Rectal smooth muscle tissue (tissue), 1 donor: ENCODE measurements at regions not wholly inside any gene's neighbourhood (a gene's known extent, or its start where the extent isn't known, plus 50 kb on each side); places are given as distances from the start of the nearest gene placed in this dataset.
"Not testable (repeated sequence)": the region's sequence is repeated elsewhere in the genome, so short reads cannot be mapped to it uniquely, and the experiment has no call there.

Experiments
- H3K27ac ChIP-seq: one replicate; pipeline ENCODE4 v1.7.0; 2013; ENCODE audit warnings: low read depth, low read length, inconsistent platforms
- H3K27me3 ChIP-seq: one replicate; pipeline ENCODE4 v1.7.0; 2013; ENCODE audit warnings: low read length; ENCODE audit not compliant: control insufficient read depth, insufficient read depth
- H3K36me3 ChIP-seq: one replicate; pipeline ENCODE4 v1.7.0; 2013; ENCODE audit warnings: low read length; ENCODE audit not compliant: control insufficient read depth, insufficient read depth
- H3K4me1 ChIP-seq: one replicate; pipeline ENCODE4 v1.7.0; 2013; ENCODE audit warnings: low read length; ENCODE audit not compliant: control insufficient read depth, insufficient read depth
- H3K4me3 ChIP-seq: one replicate; pipeline ENCODE4 v1.7.0; 2013; ENCODE audit warnings: low read length
- H3K9ac ChIP-seq: one replicate; pipeline ENCODE4 v1.7.0; 2013; ENCODE audit warnings: low read length

DNA sequence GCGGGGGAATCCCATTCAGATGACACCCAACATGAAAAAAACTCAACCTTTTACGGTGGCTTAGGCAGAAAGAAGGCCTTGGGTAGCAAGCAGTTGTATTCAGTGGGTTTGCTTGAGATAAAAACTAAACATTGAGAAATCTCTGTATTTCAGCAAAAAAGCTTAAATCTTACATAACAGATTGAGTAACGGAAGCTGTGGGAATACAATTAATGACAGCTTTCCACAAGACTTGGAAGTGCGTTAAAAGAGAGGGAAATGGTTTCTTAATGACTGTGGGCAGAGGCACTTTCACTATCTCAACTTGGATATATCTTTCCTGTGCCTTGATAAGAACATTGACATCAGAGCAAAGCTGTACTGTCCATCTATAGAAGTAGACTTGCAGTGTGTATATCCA is 418.5 kb upstream of the HS3ST1 start:
- no peak overlapping the region for H3K4me3 ChIP-seq
- H3K9ac ChIP-seq, result no peak overlapping the region
- no peaks in the 10 kb centered on the region for H3K27me3 ChIP-seq
- H3K4me1 ChIP-seq, result no peaks in the 10 kb centered on the region
- H3K27ac ChIP-seq, result no peak overlapping the region
- no peaks in the 10 kb centered on the region for H3K36me3 ChIP-seq

DNA sequence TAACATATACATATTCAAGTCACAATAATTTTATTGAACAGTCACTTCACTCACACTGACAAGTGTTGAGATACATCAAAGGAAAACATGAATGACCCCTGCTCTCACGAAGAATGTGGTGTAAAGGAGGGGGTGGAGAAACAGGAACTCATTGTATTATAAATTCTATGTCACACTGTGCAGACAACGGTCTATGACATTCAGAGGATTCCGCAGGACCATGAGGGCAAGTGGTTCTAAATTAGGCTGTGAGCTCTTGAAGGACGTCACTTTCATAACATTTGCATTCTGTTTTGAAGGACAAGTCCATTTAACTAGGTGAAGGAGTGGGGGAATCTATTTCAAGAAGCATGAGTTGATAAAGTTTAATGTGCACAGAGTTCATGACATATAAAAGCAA is 415.2 kb upstream of the HS3ST1 start:
- no peak overlapping the region for H3K4me3 ChIP-seq
- no peak overlapping the region for H3K9ac ChIP-seq
- no peak overlapping the region for H3K27ac ChIP-seq
- H3K4me1 ChIP-seq, result no peaks in the 10 kb centered on the region
- H3K36me3 ChIP-seq, result no peaks in the 10 kb centered on the region
- H3K27me3 ChIP-seq, result no peaks in the 10 kb centered on the region

DNA sequence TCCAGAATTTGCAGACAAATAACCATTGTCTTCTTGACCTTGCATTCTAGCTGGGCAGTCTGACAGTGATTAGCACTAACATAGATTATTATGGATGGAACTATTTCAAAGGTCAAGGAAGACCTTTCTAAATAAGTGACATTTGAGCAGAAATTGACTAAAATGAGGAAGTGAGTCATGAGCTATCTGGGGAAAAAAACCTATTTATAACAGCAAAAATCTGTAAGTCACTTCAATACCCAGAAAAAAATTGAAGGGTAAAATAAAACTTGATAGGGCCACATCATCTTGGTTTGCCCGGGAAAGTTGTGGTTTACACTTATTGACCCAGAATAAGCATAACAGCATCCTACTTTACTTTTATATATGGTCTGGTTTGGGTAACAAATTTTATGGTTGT is 414.6 kb upstream of the HS3ST1 start:
- Histone ChIP-seq H3K27me3 (no peaks in the 10 kb centered on the region), H3K9ac (no peak overlapping the region), H3K4me1 (no peaks in the 10 kb centered on the region), H3K4me3 (no peak overlapping the region), H3K27ac (no peak overlapping the region), H3K36me3 (no peaks in the 10 kb centered on the region)

DNA sequence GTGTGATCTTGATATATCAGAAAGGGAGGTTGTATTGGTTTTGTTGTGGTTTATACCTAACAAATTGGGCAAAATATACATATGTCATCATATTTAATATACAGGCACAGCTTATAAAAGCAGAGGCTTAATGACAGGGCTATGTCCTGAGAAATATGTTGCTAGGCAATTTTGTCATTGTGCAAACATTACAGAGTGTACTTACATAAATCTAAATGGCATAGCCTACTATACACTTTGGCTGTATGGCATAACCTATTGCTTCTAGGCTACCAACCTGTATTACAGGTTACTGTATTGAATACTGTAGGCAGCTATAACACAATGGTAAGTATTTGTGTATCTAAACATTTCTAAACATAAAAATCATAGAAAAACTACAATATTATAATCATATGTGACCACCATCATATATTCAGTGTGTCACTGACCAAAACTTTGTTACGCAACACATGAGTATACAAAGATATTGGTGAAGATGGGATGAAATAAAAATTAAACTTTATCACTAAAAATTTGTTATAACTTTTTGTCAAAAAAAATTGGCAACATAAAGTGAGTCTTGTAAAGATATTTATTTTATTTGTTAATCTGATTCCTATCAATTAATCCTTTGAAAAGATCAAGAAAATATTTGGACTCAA is 414.0 kb upstream of the HS3ST1 start:
- Histone ChIP-seq H3K4me3 (no peak overlapping the region), H3K36me3 (no peaks in the 10 kb centered on the region), H3K27ac (no peak overlapping the region), H3K27me3 (no peaks in the 10 kb centered on the region), H3K9ac (no peak overlapping the region), H3K4me1 (no peaks in the 10 kb centered on the region)

DNA sequence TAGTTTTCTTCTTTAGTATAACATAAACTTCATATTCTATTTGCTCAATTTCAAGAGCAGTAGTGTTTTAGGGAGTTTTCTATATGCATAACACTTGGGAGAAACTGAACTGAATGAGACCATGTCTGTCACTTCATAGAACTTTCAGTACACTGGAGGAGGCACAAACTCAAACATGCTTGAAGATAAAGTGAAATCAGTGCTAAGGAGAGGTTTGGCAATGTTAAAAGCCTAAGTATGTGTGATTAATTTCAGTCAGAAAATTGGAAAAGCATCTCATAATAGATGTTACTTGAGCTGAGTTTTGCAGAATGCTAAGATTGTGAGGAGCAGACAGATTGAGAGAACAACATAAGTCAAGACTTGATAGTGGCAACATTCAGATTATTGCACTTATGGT is 411.2 kb upstream of the HS3ST1 start:
- Histone ChIP-seq H3K4me3 (no peak overlapping the region), H3K27me3 (no peaks in the 10 kb centered on the region), H3K27ac (no peak overlapping the region), H3K9ac (no peak overlapping the region), H3K36me3 (no peaks in the 10 kb centered on the region), H3K4me1 (no peaks in the 10 kb centered on the region)

DNA sequence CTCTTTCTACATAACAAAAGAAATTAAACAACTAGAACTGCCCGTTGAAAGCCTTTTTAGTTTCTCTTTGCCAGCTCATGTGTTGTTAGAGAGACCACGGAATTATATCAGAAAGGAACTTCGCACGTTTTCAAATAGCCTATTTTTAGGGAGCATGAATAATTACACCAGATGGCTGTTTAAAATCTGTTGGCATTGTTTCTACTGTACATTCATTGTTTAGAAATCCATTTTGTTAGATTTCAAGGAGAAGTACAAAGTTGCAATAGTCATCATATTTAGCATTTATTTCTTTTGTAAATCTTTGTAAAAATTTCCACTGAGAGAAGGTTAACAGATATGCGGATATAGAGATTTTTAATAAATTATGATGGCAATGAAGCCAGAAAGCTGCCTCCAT is 403.0 kb upstream of the HS3ST1 start:
- Histone ChIP-seq H3K27ac (no peak overlapping the region), H3K27me3 (no peaks in the 10 kb centered on the region), H3K9ac (no peak overlapping the region), H3K4me1 (no peaks in the 10 kb centered on the region), H3K36me3 (no peaks in the 10 kb centered on the region), H3K4me3 (no peak overlapping the region)

DNA sequence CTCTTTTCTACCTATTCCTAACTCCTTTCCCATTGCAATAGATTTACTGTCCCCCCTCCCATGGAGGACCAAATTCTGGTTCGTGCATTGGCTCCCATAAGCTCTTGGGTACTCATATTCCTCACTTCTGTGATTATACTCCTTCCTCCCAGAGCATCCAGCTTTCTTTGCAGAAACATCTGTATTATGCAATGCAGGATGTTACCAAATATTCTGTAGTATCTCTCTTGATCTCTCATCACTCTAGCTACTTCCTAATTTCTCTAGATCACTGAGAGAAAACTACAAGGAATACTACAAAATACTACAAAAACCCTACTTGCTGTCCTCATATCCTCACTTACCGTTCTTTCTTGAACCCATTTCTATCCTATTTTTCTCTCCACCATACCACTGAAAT is 395.9 kb upstream of the HS3ST1 start:
- no peak overlapping the region for H3K27ac ChIP-seq
- H3K4me3 ChIP-seq, result no peak overlapping the region
- no peaks in the 10 kb centered on the region for H3K4me1 ChIP-seq
- H3K9ac ChIP-seq, result no peak overlapping the region
- no peaks in the 10 kb centered on the region for H3K36me3 ChIP-seq
- no peaks in the 10 kb centered on the region for H3K27me3 ChIP-seq

DNA sequence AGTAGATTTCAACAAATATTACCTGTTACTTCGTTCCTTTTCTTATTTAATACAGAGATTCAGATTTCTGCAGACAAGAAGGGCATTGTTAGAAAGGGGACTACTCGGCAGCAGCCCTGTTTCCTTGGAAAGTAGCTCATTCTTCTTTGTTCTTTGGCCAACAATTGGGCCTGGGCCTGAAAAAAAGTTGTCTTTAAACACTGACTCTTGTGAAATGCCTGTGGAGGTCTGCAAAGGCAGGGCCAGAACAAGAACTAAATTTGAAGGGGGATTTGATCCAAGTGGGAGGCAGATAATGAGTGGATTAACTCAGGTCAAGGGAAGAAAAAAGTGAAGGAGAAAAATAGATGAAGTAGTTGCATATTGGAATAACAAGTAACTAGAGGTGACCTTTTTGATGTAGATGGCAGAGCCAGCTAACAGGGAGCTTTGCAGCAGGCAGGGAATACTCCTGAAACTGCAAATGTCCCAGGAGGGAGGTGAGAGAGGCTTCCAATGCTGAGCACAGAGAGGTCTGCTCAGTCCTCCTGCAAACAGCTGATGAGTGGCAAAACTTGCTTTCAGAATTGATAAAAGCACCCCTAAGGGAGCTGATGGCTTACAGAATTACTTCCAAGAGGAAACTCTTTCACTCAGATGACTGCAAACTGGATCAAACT is 393.2 kb upstream of the HS3ST1 start:
- H3K27ac ChIP-seq, result no peak overlapping the region
- H3K27me3 ChIP-seq, result no peaks in the 10 kb centered on the region
- H3K36me3 ChIP-seq, result no peaks in the 10 kb centered on the region
- H3K4me1 ChIP-seq, result no peaks in the 10 kb centered on the region
- H3K4me3 ChIP-seq, result no peak overlapping the region
- H3K9ac ChIP-seq, result no peak overlapping the region

DNA sequence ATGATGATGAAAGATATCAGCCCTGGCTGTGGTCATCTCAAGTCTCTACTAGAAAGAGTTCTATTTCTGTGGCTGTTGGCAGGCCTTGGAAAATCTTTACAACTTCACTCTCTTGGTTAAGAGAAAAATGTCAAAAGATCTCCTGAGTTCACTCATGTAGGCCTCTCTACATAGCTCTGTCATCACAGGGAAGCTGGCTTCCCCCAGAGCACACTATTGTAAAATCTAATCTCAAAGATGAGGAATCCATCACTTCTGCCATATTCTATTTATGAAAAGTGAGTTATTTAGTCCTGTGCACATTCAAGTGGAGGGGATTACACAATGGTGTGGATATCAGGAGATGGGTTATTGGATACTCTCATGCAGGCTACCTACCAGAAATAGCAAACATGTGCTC is 388.4 kb upstream of the HS3ST1 start:
- H3K27ac ChIP-seq, result no peak overlapping the region
- no peaks in the 10 kb centered on the region for H3K36me3 ChIP-seq
- no peaks in the 10 kb centered on the region for H3K27me3 ChIP-seq
- no peak overlapping the region for H3K9ac ChIP-seq
- H3K4me1 ChIP-seq, result no peaks in the 10 kb centered on the region
- H3K4me3 ChIP-seq, result no peak overlapping the region

DNA sequence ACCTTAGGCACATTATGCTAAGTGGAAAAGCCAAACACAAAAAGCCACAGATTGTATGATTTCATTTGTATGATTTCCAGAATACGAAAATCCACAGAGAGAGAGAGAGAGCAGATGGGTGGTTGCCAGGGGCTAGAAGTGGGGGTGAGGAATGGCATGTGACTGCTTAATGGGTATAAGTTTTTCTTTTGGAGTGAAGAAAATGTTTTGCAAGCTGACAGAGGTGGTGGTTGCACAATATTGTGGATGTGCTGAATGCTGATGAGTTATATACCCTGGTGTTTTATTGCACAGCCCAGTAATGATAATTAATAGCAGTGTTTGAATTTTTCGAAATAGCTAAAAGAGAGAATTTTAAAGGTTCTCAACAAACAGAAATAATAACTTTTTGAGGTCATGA is 386.1 kb upstream of the HS3ST1 start:
- no peaks in the 10 kb centered on the region for H3K36me3 ChIP-seq
- no peaks in the 10 kb centered on the region for H3K27me3 ChIP-seq
- H3K4me1 ChIP-seq, result no peaks in the 10 kb centered on the region
- H3K4me3 ChIP-seq, result no peak overlapping the region
- H3K27ac ChIP-seq, result no peak overlapping the region
- H3K9ac ChIP-seq, result no peak overlapping the region

DNA sequence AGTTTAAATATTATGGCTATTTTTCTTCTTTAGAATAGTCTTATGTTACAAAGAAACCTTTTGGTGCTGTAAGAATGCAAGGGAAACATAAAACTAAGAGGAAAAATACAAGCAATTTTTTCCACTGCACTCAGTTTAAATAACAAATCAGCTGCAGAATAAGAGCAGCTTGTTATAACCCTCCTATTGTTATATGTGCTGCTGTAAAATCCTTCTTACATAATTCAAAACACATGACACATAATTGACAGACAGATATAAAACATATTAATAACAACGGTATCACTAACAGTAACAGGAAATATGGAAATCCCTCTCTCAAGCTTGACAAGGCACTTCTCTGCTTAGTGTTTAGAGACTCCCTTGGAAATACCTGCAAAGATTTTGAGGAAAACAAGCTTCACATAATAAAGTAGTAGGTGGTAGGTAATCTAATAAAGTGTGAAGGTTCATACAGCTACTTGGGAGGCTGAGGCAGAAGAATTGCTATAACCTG is 385.3 kb upstream of the HS3ST1 start:
- Histone ChIP-seq H3K4me3 (no peak overlapping the region), H3K9ac (no peak overlapping the region), H3K27me3 (no peaks in the 10 kb centered on the region), H3K4me1 (no peaks in the 10 kb centered on the region), H3K27ac (no peak overlapping the region), H3K36me3 (no peaks in the 10 kb centered on the region)

DNA sequence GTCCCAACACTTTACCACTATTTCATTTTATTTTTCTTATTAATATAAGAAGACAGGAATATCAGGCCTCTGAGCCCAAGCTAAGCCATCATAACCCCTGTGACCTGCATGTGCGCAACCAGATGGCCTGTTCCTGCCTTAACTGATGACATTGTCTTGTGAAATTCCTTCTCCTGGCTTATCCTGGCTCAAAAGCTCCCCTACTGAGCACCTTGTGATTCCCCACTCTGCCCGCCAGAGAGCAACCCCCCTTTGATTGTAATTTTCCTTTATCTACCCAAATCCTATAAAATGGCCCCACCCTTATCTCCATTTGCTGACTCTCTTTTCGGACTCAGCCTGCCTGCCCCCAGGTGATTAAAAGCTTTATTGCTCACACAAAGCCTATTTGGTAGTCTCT is 382.8 kb upstream of the HS3ST1 start:
- not testable (repeated sequence) for H3K9ac ChIP-seq, H3K27me3 ChIP-seq

DNA sequence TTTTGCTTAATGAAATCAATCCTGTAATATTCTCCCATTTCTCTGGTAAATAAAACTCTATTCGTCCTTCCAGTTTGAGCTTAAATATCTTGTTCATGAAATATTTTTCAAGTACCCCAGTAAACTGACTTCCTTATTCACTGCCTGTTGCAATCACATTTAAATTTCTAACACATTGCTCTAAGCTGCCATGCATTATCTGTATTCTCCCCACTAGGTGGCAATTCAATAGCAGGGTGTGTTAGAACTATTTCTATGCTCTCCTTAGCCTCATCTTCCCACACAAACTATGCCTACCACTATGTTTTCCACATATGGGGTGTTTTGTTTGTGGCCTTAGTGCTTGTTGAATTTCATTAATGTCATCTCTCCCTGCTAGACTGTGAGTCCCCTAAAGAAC is 377.1 kb upstream of the HS3ST1 start:
- H3K4me3 ChIP-seq, result no peak overlapping the region

More for the DNA sequence above, 382.8 kb upstream of the HS3ST1 start:
- H3K4me3 ChIP-seq, H3K36me3 ChIP-seq, H3K27ac ChIP-seq, H3K4me1 ChIP-seq: not testable (repeated sequence)

More for the DNA sequence above, 377.1 kb upstream of the HS3ST1 start:
- Histone ChIP-seq H3K27ac (no peak overlapping the region), H3K36me3 (no peaks in the 10 kb centered on the region), H3K9ac (no peak overlapping the region), H3K27me3 (no peaks in the 10 kb centered on the region), H3K4me1 (no peaks in the 10 kb centered on the region)
